ENCODE measurements at regions not wholly inside any gene's neighbourhood (a gene's known extent, or its start where the extent isn't known, plus 50 kb on each side); places are given as distances from the start of the nearest gene placed in this dataset.

DNA sequence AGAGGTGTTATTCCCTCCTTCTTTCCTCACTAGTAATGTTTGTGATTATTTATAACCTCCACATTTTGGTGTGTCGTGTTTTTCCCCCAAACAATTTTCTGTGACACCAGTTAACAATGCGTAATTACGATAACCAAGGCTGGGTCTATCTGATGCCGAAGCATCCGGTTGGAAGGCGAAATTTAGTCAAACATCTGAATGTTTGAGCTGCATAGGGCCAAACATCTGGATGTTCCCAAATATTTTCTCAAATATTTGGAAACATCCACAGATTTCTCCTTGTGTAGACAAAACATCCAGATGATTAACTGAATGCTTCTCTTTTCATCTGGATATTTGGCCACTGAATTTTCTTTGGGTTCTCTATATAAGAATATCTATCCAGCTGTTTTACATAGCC, 371.7 kb downstream of the NFIB start:
- no peak overlapping the region for H3K27ac ChIP-seq (replicated peaks)
- TF ChIP-seq, protein P1, sequence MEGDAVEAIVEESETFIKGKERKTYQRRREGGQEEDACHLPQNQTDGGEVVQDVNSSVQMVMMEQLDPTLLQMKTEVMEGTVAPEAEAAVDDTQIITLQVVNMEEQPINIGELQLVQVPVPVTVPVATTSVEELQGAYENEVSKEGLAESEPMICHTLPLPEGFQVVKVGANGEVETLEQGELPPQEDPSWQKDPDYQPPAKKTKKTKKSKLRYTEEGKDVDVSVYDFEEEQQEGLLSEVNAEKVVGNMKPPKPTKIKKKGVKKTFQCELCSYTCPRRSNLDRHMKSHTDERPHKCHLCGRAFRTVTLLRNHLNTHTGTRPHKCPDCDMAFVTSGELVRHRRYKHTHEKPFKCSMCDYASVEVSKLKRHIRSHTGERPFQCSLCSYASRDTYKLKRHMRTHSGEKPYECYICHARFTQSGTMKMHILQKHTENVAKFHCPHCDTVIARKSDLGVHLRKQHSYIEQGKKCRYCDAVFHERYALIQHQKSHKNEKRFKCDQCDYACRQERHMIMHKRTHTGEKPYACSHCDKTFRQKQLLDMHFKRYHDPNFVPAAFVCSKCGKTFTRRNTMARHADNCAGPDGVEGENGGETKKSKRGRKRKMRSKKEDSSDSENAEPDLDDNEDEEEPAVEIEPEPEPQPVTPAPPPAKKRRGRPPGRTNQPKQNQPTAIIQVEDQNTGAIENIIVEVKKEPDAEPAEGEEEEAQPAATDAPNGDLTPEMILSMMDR (IDR thresholded peaks at IDR 0.05; ENCODE audit: insufficient read depth, low read length), result no peak
- TF ChIP-seq GABPA (IDR thresholded peaks at IDR 0.05; ENCODE audit: low read depth), result no peak
- no peak for DNase-seq (ENCODE audit: low read depth in 1 of 2, low spot score in 1 of 2)
- H3K4me3 ChIP-seq (replicated peaks; ENCODE audit: insufficient read depth, low read length), result no peak overlapping the region
- no peaks in the 10 kb centered on the region for H3K27me3 ChIP-seq (ENCODE audit: insufficient read depth, poor library complexity, severe bottlenecking)

DNA sequence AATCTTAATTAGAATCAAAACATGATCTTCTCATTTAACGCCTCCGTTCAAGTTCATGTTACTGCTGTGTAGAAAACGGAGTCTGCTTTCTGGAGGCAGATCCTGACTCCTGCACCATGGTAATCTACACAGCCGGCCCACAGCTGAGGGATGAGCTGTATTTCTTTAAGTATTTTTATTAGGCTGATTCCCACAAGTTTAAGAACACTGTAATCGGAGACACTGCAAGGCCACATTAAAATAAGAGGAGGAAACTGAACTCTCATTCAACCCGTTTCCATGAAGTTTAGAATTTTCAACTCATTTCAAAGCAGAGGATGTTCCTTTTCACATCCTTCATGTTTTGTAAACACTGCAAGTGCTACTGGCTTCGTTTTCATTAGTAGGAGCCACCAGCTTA, 372.2 kb downstream of the NFIB start:
- DNase-seq (ENCODE audit: low read depth in 1 of 2, low spot score in 1 of 2), result no peak
- TF ChIP-seq, protein P2, sequence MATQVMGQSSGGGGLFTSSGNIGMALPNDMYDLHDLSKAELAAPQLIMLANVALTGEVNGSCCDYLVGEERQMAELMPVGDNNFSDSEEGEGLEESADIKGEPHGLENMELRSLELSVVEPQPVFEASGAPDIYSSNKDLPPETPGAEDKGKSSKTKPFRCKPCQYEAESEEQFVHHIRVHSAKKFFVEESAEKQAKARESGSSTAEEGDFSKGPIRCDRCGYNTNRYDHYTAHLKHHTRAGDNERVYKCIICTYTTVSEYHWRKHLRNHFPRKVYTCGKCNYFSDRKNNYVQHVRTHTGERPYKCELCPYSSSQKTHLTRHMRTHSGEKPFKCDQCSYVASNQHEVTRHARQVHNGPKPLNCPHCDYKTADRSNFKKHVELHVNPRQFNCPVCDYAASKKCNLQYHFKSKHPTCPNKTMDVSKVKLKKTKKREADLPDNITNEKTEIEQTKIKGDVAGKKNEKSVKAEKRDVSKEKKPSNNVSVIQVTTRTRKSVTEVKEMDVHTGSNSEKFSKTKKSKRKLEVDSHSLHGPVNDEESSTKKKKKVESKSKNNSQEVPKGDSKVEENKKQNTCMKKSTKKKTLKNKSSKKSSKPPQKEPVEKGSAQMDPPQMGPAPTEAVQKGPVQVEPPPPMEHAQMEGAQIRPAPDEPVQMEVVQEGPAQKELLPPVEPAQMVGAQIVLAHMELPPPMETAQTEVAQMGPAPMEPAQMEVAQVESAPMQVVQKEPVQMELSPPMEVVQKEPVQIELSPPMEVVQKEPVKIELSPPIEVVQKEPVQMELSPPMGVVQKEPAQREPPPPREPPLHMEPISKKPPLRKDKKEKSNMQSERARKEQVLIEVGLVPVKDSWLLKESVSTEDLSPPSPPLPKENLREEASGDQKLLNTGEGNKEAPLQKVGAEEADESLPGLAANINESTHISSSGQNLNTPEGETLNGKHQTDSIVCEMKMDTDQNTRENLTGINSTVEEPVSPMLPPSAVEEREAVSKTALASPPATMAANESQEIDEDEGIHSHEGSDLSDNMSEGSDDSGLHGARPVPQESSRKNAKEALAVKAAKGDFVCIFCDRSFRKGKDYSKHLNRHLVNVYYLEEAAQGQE (IDR thresholded peaks at IDR 0.05; ENCODE audit: insufficient replicate concordance, low read depth), result no peak
- TF ChIP-seq, protein P1 (IDR thresholded peaks at IDR 0.05; ENCODE audit: insufficient read depth, low read length), result no peak
- TF ChIP-seq GABPA (IDR thresholded peaks at IDR 0.05; ENCODE audit: low read depth), result no peak
- TF ChIP-seq SPI1 (IDR thresholded peaks at IDR 0.05; ENCODE audit: borderline replicate concordance, low read depth), result no peak
- no peak for TF ChIP-seq POLR2AphosphoS5 (IDR thresholded peaks at IDR 0.05; ENCODE audit: low read depth)
- Histone ChIP-seq H3K27ac (replicated peaks) (no peak overlapping the region), H3K4me3 (replicated peaks; ENCODE audit: insufficient read depth, low read length) (no peak overlapping the region), H3K27me3 (ENCODE audit: insufficient read depth, poor library complexity, severe bottlenecking) (no peaks in the 10 kb centered on the region)

DNA sequence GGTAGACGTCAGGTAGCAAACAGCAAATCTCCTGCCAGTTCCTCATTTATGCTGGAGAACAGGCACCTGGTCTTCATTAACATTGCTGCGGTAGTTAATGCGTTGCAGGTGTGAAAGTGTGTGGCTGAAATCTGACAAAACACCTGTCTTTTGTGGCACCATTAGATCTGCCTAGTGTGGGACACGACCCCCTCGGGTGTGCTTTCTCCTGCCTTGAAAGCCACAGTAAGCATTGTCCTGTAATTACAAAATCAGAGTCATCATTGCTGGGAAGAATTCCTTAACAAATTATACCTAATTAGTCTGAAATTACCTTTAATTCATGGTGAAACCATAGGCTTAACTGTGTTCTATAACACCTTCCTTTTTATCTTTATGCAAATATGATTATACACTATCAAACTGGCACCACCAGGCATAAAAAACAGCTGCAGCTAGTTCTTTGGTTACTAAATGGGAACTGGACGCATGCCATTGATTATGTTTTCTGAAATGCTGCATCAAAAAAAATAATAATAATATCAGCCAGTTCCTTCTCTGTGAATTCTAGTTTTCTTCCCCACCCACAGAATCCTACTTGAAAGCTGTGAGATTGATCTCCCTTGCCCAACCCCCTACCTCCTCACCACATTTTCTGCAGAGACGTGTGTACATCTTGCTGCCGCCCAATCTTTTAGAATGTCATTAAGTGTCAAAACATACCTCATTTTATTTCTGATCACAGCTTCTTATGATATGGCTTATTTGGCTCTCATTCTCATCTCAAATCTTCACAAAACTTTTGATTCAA, 374.0 kb downstream of the NFIB start:
- no peaks in the 10 kb centered on the region for H3K27me3 ChIP-seq (ENCODE audit: insufficient read depth, poor library complexity, severe bottlenecking)
- no peak overlapping the region for H3K27ac ChIP-seq (replicated peaks)
- no peak for DNase-seq (ENCODE audit: low read depth in 1 of 2, low spot score in 1 of 2)
- H3K4me3 ChIP-seq (replicated peaks; ENCODE audit: insufficient read depth, low read length), result no peak overlapping the region
- TF ChIP-seq, protein P1 (IDR thresholded peaks at IDR 0.05; ENCODE audit: insufficient read depth, low read length), result no peak
- TF ChIP-seq POLR2AphosphoS5 (IDR thresholded peaks at IDR 0.05; ENCODE audit: low read depth), result no peak

DNA sequence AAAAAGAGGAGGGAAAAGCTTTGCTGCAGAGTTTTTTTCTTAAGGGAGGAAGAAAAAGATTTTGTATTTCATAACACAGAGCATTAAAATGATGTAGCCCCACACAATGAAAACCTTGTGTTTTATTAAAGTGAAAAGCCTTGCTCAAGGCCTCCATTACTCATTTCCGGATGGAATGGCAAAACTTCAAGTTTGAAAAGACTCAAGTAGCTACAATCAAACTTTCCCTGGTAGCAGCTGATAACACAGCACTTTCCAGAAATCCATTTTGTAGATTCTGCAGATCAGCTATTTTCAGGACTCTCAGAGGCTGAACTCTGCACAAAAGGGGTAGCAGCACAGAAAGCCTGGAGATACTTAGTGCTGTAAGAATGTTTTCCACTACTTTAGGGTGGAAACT, 374.8 kb downstream of the NFIB start:
- DNase-seq (ENCODE audit: low read depth in 1 of 2, low spot score in 1 of 2), result no peak
- Histone ChIP-seq H3K27me3 (ENCODE audit: insufficient read depth, poor library complexity, severe bottlenecking) (no peaks in the 10 kb centered on the region), H3K27ac (replicated peaks) (no peak overlapping the region), H3K4me3 (replicated peaks; ENCODE audit: insufficient read depth, low read length) (no peak overlapping the region)
- TF ChIP-seq, protein P1 (IDR thresholded peaks at IDR 0.05; ENCODE audit: insufficient read depth, low read length), result no peak
- TF ChIP-seq SPI1 (IDR thresholded peaks at IDR 0.05; ENCODE audit: borderline replicate concordance, low read depth) (no peak), POLR2AphosphoS5 (IDR thresholded peaks at IDR 0.05; ENCODE audit: low read depth) (no peak), GABPA (IDR thresholded peaks at IDR 0.05; ENCODE audit: low read depth) (no peak)
- TF ChIP-seq, protein P2 (IDR thresholded peaks at IDR 0.05; ENCODE audit: insufficient replicate concordance, low read depth), result no peak
